Trophoblast cell (in vitro differentiated cells and primary cell): ENCODE measurements at regions not wholly inside any gene's neighbourhood (a gene's known extent, or its start where the extent isn't known, plus 50 kb on each side); places are given as distances from the start of the nearest gene placed in this dataset.

Experiments
- DNase-seq, 2 donors: peaks; one replicate each; pipeline ENCODE4 v3.0.0-alpha.2; 2016
- H2AFZ ChIP-seq: 2 replicates; pipeline ENCODE4 v1.6.1; 2013; ENCODE audit warnings: low read length, moderate library complexity, mild to moderate bottlenecking; ENCODE audit not compliant: insufficient read depth, poor library complexity
- H2AK5ac ChIP-seq: 2 replicates; pipeline ENCODE4 v1.6.1; 2013; ENCODE audit warnings: mild to moderate bottlenecking, low read length
- H2BK120ac ChIP-seq: 2 replicates; pipeline ENCODE4 v1.6.1; 2013; ENCODE audit warnings: low read length, mild to moderate bottlenecking, moderate library complexity; ENCODE audit not compliant: insufficient read depth, poor library complexity
- H2BK12ac ChIP-seq: 2 replicates; pipeline ENCODE4 v1.6.1; 2013; ENCODE audit warnings: mild to moderate bottlenecking, low read length, moderate library complexity
- H2BK5ac ChIP-seq: 2 replicates; pipeline ENCODE4 v1.6.1; 2013; ENCODE audit warnings: low read length, low read depth, moderate library complexity, mild to moderate bottlenecking; ENCODE audit not compliant: poor library complexity
- H3K14ac ChIP-seq: 2 replicates; pipeline ENCODE4 v1.6.1; 2013; ENCODE audit warnings: mild to moderate bottlenecking, low read length
- H3K18ac ChIP-seq: 2 replicates; pipeline ENCODE4 v1.6.1; 2013; ENCODE audit warnings: mild to moderate bottlenecking, low read length
- H3K23ac ChIP-seq: 2 replicates; pipeline ENCODE4 v1.6.1; 2013; ENCODE audit warnings: low read length
- H3K27ac ChIP-seq: 2 replicates; pipeline ENCODE4 v1.5.1; 2013; ENCODE audit warnings: low read depth, mild to moderate bottlenecking, inconsistent platforms, low read length, moderate library complexity
- H3K27me3 ChIP-seq: 2 replicates; pipeline ENCODE4 v1.6.1; 2013; ENCODE audit warnings: inconsistent platforms, mild to moderate bottlenecking, low read length, moderate library complexity; ENCODE audit not compliant: insufficient read depth
- H3K36me3 ChIP-seq, 2 experiments: 1 replicate in 1 of 2; 2 replicates in 1 of 2; pipeline ENCODE4 v1.6.1; 2013; ENCODE audit warnings: low read length in 2 of 2, mild to moderate bottlenecking in 2 of 2, moderate library complexity in 1 of 2; ENCODE audit not compliant: insufficient read depth in 2 of 2, control insufficient read depth in 1 of 2
- H3K4ac ChIP-seq: 2 replicates; pipeline ENCODE4 v1.6.1; 2013; ENCODE audit warnings: low read depth, mild to moderate bottlenecking, low read length, moderate library complexity
- H3K4me1 ChIP-seq, 2 experiments: 1 replicate in 1 of 2; 2 replicates in 1 of 2; pipeline ENCODE4 v1.6.1; 2013; ENCODE audit warnings: low read length in 2 of 2, mild to moderate bottlenecking in 2 of 2, moderate library complexity in 1 of 2; ENCODE audit not compliant: insufficient read depth in 2 of 2, control insufficient read depth in 1 of 2
- H3K4me2 ChIP-seq: 2 replicates; pipeline ENCODE4 v1.6.1; 2013; ENCODE audit warnings: inconsistent platforms, mild to moderate bottlenecking, low read length, moderate library complexity
- H3K4me3 ChIP-seq: 2 replicates; pipeline ENCODE4 v1.5.1; 2013; ENCODE audit warnings: mild to moderate bottlenecking, low read depth, low read length, inconsistent platforms
- H3K79me1 ChIP-seq: one replicate; pipeline ENCODE4 v1.6.1; 2013; ENCODE audit warnings: low read length
- H3K79me2 ChIP-seq: 2 replicates; pipeline ENCODE4 v1.6.1; 2013; ENCODE audit warnings: low read length, mild to moderate bottlenecking; ENCODE audit not compliant: control insufficient read depth, insufficient read depth, poor library complexity
- H3K9ac ChIP-seq: 2 replicates; pipeline ENCODE4 v1.6.1; 2013; ENCODE audit warnings: mild to moderate bottlenecking, low read length
- H3K9me3 ChIP-seq: 2 replicates; pipeline ENCODE4 v1.6.1; 2013; ENCODE audit warnings: low read depth, mild to moderate bottlenecking, control low read depth, inconsistent platforms, low read length; ENCODE audit not compliant: insufficient read depth
- H4K12ac ChIP-seq: 2 replicates; pipeline ENCODE4 v1.6.1; 2013; ENCODE audit warnings: low read depth, mild to moderate bottlenecking, low read length, moderate library complexity
- H4K8ac ChIP-seq: 2 replicates; pipeline ENCODE4 v1.6.1; 2013; ENCODE audit warnings: low read depth, mild to moderate bottlenecking, low read length, moderate library complexity
- H4K91ac ChIP-seq: one replicate; pipeline ENCODE4 v1.6.1; 2013; ENCODE audit warnings: low read depth, mild to moderate bottlenecking, low read length, moderate library complexity
- WGBS: extraction: QIAGEN DNeasy Blood & Tissue Kit; methylation state at CpG from one replicate; pipeline ENCODE4 v1.1.7; 2013; ENCODE audit warnings: missing lambda C conversion rate; ENCODE audit not compliant: insufficient read length, insufficient coverage; ENCODE audit errors: extremely low coverage; 5-methylcytosine and 5-hydroxymethylcytosine counted together

DNA sequence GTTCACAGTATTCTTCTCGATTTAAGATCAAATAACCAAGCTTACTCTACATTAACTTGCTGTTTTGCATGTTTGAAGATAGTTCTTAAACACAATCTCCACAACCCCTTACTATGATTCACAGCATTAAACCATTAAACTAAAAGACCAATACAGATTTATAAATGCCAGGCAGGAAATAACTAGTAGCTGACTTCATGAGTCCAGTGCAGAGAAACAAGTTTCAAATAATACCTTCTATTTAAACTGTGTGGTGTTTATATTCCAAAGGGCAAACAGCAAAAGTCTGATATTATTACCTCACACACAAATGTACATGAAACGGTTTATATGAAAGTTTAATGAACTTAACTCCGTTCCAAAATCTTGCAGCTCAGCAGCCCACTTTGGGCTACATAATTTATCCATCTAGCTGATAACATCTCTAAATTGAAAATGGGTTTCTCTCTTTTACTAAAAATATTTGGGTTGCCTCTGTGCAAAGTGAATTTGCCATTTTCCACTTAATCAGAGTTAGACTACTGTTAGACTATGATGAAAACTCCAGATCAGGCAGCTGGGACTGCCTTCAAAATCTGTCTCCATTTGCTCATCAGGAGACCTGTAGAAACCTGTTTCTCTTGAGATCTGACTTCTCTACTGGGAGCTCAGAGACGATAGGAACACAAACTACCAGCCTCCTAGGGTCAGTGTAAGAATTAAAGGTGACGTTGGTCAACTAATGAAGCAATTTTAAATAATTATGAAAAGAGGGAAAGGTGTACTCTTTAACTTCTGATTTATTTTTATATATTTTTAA is 287.3 kb downstream of the FZD1 start:
- H3K18ac ChIP-seq = no peak overlapping the region
- H3K27me3 ChIP-seq = no peaks in the 10 kb centered on the region
- no peak overlapping the region for H2BK12ac ChIP-seq
- no peaks in the 10 kb centered on the region for H3K79me2 ChIP-seq
- no peak overlapping the region for H4K12ac ChIP-seq
- no peaks in the 10 kb centered on the region for H3K9me3 ChIP-seq
- no peak overlapping the region for H2AK5ac ChIP-seq
- no peak overlapping the region for H3K4ac ChIP-seq
- H3K9ac ChIP-seq = no peak overlapping the region
- H2BK120ac ChIP-seq = peak overlapping the region; percentile 33
- no peak overlapping the region for H3K4me3 ChIP-seq
- H3K36me3 ChIP-seq = no peaks in the 10 kb centered on the region
- H2BK5ac ChIP-seq = no peak overlapping the region
- no peak overlapping the region for H3K27ac ChIP-seq
- no peak overlapping the region for H4K8ac ChIP-seq
- H3K4me1 ChIP-seq = peaks cover 2 to 10% of the 10 kb centered on the region in 2 experiments
- H2AFZ ChIP-seq = no peak overlapping the region
- no peak overlapping the region for H3K23ac ChIP-seq
- no peak for DNase-seq
- H3K14ac ChIP-seq = no peak overlapping the region
- WGBS = no CpG with 5 or more reads among the region's 5 CpGs
- H4K91ac ChIP-seq = no peak overlapping the region
- H3K79me1 ChIP-seq = peaks cover 6% of the 10 kb centered on the region
- no peak overlapping the region for H3K4me2 ChIP-seq

DNA sequence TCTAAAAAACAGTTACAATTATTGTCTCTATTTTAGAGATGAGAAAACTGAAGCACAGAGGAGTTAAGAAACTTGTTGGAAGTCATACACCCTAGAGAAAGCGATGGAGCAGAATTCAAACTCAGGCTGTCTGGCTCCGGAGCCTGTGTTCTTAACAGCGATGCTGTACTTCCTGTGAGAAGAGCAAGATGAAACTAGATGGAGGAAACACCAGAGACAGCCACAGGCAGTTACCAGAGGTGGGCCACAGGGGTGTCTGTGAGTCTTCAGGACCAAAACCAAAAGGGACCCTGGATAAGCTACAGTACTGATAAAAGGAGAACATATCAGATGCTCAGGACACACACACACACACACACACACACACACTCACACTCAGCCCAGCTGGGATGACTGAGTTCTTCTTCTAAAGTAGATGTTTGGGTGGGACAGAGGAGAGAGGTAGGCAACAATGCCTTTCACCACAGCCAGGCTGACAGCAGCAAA is 289.2 kb downstream of the FZD1 start:
- no peak overlapping the region for H3K4me3 ChIP-seq
- H2BK5ac ChIP-seq = no peak overlapping the region
- H2AFZ ChIP-seq = no peak overlapping the region
- no CpG with 5 or more reads among the region's 3 CpGs for WGBS
- no peak overlapping the region for H3K14ac ChIP-seq
- H3K27me3 ChIP-seq = no peaks in the 10 kb centered on the region
- H3K36me3 ChIP-seq = no peaks in the 10 kb centered on the region
- H3K18ac ChIP-seq = no peak overlapping the region
- H2BK12ac ChIP-seq = peak overlapping the region; percentile 69
- no peak overlapping the region for H3K27ac ChIP-seq
- H3K79me2 ChIP-seq = peaks cover 2% of the 10 kb centered on the region
- H4K12ac ChIP-seq = no peak overlapping the region
- no peak overlapping the region for H3K4ac ChIP-seq
- no peak overlapping the region for H3K4me2 ChIP-seq
- H3K9ac ChIP-seq = no peak overlapping the region
- H3K9me3 ChIP-seq = no peaks in the 10 kb centered on the region
- no peak overlapping the region for H4K8ac ChIP-seq
- H3K23ac ChIP-seq = no peak overlapping the region
- peak overlapping the region; percentile 13 for H4K91ac ChIP-seq
- H2BK120ac ChIP-seq = no peak overlapping the region
- peaks cover 17% of the 10 kb centered on the region for H3K79me1 ChIP-seq
- H2AK5ac ChIP-seq = no peak overlapping the region
- DNase-seq = no peak
- H3K4me1 ChIP-seq = peaks cover 10 to 24% of the 10 kb centered on the region in 2 experiments

DNA sequence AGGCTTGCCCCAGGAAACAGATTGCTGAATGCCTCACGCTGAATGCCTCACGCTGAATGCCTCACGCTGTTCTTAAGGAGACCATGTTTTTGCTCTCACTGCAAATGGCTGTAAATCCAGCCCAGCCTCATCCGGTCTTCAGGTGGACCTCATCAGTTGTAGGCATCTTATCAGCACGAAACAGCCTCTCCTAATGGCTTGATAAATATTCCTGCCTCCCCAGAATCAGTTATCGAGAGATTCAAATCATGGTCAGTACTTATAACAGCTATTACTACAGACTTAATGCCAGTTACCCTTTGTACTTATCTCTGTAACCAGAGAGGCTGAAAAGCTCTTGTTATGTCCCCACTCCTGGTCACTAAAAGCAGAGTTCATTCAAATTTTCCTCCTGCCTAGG is 290.6 kb downstream of the FZD1 start:
- H3K4me3 ChIP-seq = no peak overlapping the region
- H3K23ac ChIP-seq = no peak overlapping the region
- no peak overlapping the region for H3K4me2 ChIP-seq
- H4K12ac ChIP-seq = no peak overlapping the region
- H3K4me1 ChIP-seq = peaks cover 10 to 24% of the 10 kb centered on the region in 2 experiments
- peaks cover 17% of the 10 kb centered on the region for H3K79me1 ChIP-seq
- H2BK120ac ChIP-seq = peak overlapping the region; percentile 49
- no peak overlapping the region for H3K18ac ChIP-seq
- H3K9ac ChIP-seq = no peak overlapping the region
- no peak overlapping the region for H4K91ac ChIP-seq
- no peak overlapping the region for H3K27ac ChIP-seq
- no peak overlapping the region for H2AK5ac ChIP-seq
- peaks cover 2% of the 10 kb centered on the region for H3K79me2 ChIP-seq
- H2BK5ac ChIP-seq = peak overlapping the region; percentile 23
- H2BK12ac ChIP-seq = peak overlapping the region; percentile 8
- no peak overlapping the region for H3K14ac ChIP-seq
- H3K27me3 ChIP-seq = no peaks in the 10 kb centered on the region
- H3K9me3 ChIP-seq = no peaks in the 10 kb centered on the region
- no peaks in the 10 kb centered on the region for H3K36me3 ChIP-seq
- H3K4ac ChIP-seq = no peak overlapping the region
- no peak for DNase-seq
- peak overlapping the region; percentile 9 for H4K8ac ChIP-seq
- no CpG with 5 or more reads among the region's 6 CpGs for WGBS
- H2AFZ ChIP-seq = no peak overlapping the region

DNA sequence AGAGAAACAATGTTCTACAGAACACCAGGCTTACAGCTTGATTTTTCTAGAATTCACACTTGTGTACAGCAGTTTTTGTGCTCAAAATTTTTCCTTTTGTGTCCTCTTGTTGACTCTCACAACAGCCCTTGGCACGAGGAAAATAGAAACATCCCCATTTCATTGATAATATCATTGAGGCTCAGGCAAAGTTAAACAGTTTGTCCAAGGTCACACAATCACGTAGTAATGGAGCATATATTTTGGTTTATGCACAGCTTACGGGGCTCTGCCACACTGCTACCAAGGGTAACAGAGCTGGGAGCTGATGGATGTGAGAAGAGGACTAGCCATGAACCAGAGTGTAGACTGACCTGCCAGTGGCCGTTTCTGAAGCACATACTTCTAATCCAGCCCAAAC is 292.0 kb downstream of the FZD1 start:
- peak overlapping the region; percentile 45 for H4K91ac ChIP-seq

More for the DNA sequence above, 292.0 kb downstream of the FZD1 start:
- H2BK5ac ChIP-seq = no peak overlapping the region
- no peak overlapping the region for H4K12ac ChIP-seq
- no peak overlapping the region for H3K9ac ChIP-seq
- no CpG with 5 or more reads among the region's 4 CpGs for WGBS
- no peak overlapping the region for H3K4me3 ChIP-seq
- no peaks in the 10 kb centered on the region for H3K9me3 ChIP-seq
- H3K14ac ChIP-seq = no peak overlapping the region
- no peak overlapping the region for H3K4ac ChIP-seq
- H2AFZ ChIP-seq = no peak overlapping the region
- H3K4me1 ChIP-seq = peaks cover 10 to 25% of the 10 kb centered on the region in 2 experiments
- no peaks in the 10 kb centered on the region for H3K27me3 ChIP-seq
- no peak overlapping the region for H3K27ac ChIP-seq
- H3K18ac ChIP-seq = no peak overlapping the region
- H3K36me3 ChIP-seq = no peaks in the 10 kb centered on the region
- H3K79me2 ChIP-seq = peaks cover 2% of the 10 kb centered on the region
- no peak for DNase-seq
- no peak overlapping the region for H3K23ac ChIP-seq
- H3K79me1 ChIP-seq = peaks cover 17% of the 10 kb centered on the region
- peak overlapping the region; percentile 47 for H2BK120ac ChIP-seq
- H2AK5ac ChIP-seq = no peak overlapping the region
- no peak overlapping the region for H3K4me2 ChIP-seq
- H2BK12ac ChIP-seq = peak overlapping the region; percentile 46
- no peak overlapping the region for H4K8ac ChIP-seq
